Sigmoid colon (tissue), 3 donors: ENCODE measurements at regions not wholly inside any gene's neighbourhood (a gene's known extent, or its start where the extent isn't known, plus 50 kb on each side); places are given as distances from the start of the nearest gene placed in this dataset.

Experiments
- CTCF ChIP-seq, 4 experiments: fragments of 450-650 bp in 3 of 4; fragments of 200-600 bp in 1 of 4; IDR thresholded peaks; one replicate each; pipeline ENCODE4 v1.5.1; 2016 to 2019; ENCODE audit warnings: antibody characterized with exemption in 4 of 4, mild to moderate bottlenecking in 3 of 4, moderate library complexity in 2 of 4
- POLR2A ChIP-seq, 2 donors: fragments of 450-650 bp; IDR thresholded peaks; one replicate each; pipeline ENCODE4 v1.6.1; 2016; ENCODE audit warnings: antibody characterized with exemption in 2 of 2, mild to moderate bottlenecking in 2 of 2, moderate library complexity in 2 of 2

- TF ChIP-seq CTCF (IDR thresholded peaks at IDR 0.05): no peak
- no peak for TF ChIP-seq POLR2A (IDR thresholded peaks at IDR 0.05)
These were observed 352.5 kb upstream of the EPHA4 start for GRCh38 chr2:221924576-221924975.
